ENCODE measurements at regions not wholly inside any gene's neighbourhood (a gene's known extent, or its start where the extent isn't known, plus 50 kb on each side); places are given as distances from the start of the nearest gene placed in this dataset.

DNA sequence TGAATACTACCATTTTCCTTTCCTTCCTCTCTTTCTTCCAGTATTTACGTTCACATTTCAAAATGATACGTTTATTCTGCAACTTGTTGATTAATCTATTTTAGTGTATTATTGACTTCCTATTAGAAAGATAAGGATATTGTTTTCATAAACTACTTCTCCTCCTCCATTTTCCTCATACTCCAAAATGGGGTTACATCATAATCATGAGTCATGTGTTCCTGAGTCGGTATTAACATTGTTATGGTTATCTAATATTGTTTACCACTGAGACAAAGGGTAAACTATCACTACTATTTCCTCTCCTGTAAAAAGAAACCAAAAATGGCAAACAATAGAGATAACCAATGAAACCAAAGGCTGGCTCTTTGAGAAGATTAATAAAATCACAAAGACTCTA lies 126.5 kb upstream of the CDYL start:
- TF ChIP-seq CTCF (IDR thresholded peaks at IDR 0.05; ENCODE audit: low read depth, low read length) (no peak), POLR2A (IDR thresholded peaks at IDR 0.05; ENCODE audit: extremely low read depth, insufficient read length) (no peak), MAX (IDR thresholded peaks at IDR 0.05; ENCODE audit: low read depth, low read length) (no peak)
